Fibroblast of the aortic adventitia (primary cell): ENCODE measurements at regions not wholly inside any gene's neighbourhood (a gene's known extent, or its start where the extent isn't known, plus 50 kb on each side); places are given as distances from the start of the nearest gene placed in this dataset.
A peak's percentile ranks its signal among the peaks of the same experiment; 100 is the strongest.

Experiments
- DNase-seq: peaks from one replicate; pipeline ENCODE4 v3.0.0-alpha.2; 2010; ENCODE audit warnings: low read depth
- H3K4me3 ChIP-seq: 2 replicates; pipeline ENCODE4 v1.5.1; 2011; ENCODE audit warnings: low read depth, mild to moderate bottlenecking, control low read depth, low read length, moderate library complexity
- TF ChIP-seq, protein P1 (sequence below): IDR thresholded peaks from 2 replicates; pipeline ENCODE4 v1.5.1; 2011; ENCODE audit warnings: mild to moderate bottlenecking, low read length, control low read depth, inconsistent platforms; ENCODE audit not compliant: insufficient read depth

DNA sequence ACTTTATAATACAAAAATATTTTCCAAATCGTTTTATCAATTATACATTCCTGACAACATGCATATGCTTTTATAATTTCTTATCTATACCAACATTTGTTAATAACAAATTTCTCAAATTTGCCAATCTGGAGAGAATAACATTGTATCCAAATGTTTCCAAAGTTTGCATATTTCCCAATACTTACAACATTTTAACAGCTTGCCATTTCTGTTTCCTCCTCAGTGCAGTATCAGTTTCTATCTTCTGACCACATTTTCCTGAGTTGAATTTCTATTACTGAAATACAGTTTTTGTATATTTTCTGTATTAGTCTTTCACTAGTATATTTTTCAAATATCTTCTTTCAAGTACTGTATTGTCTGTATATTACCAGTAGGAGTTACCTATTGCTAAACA is 1594.3 kb downstream of the PLA2G4A start:
- DNase-seq: no peak
- no peak overlapping the region for H3K4me3 ChIP-seq
- TF ChIP-seq, protein P1, sequence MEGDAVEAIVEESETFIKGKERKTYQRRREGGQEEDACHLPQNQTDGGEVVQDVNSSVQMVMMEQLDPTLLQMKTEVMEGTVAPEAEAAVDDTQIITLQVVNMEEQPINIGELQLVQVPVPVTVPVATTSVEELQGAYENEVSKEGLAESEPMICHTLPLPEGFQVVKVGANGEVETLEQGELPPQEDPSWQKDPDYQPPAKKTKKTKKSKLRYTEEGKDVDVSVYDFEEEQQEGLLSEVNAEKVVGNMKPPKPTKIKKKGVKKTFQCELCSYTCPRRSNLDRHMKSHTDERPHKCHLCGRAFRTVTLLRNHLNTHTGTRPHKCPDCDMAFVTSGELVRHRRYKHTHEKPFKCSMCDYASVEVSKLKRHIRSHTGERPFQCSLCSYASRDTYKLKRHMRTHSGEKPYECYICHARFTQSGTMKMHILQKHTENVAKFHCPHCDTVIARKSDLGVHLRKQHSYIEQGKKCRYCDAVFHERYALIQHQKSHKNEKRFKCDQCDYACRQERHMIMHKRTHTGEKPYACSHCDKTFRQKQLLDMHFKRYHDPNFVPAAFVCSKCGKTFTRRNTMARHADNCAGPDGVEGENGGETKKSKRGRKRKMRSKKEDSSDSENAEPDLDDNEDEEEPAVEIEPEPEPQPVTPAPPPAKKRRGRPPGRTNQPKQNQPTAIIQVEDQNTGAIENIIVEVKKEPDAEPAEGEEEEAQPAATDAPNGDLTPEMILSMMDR: no peak

DNA sequence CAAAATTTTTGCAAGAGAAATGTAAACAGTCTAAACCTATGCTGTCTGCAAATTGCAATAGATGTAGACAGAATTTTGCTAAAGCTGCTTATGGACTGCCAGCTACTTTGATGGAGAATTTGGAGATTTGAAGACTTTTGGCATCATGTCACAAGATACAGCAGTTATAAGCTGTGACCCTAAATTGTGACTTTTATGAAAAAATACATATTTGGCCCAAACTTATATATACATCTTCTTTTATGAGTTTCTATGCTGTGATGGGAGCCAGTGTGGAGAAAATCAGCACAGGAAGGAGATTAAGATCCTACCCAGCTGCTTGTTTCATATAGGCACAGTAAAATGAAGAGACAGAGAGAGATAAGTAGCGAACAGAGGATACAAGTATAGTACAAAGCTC is 1595.4 kb downstream of the PLA2G4A start:
- no peak overlapping the region for H3K4me3 ChIP-seq
- TF ChIP-seq, protein P1: no peak
- DNase-seq: no peak

DNA sequence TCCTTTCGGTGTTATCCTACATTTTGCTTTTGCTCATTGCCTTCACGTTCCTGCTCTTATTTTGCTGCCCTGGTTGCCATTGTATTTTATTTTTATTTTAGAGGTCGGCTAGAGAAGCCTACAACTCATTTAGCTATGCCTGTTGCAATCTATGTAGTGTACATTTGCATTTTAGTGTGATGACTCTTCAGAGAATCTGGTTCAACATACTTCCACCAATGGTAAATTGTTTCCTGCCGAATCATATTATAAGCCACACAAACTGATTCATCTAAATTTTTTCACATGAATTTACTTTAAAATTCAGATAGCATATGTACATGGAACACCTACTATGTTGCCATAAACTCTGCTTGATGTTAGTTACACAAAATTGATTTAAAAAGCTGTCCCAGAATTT is 1596.9 kb downstream of the PLA2G4A start:
- no peak overlapping the region for H3K4me3 ChIP-seq
- TF ChIP-seq, protein P1: no peak
- DNase-seq: peak; percentile 2

DNA sequence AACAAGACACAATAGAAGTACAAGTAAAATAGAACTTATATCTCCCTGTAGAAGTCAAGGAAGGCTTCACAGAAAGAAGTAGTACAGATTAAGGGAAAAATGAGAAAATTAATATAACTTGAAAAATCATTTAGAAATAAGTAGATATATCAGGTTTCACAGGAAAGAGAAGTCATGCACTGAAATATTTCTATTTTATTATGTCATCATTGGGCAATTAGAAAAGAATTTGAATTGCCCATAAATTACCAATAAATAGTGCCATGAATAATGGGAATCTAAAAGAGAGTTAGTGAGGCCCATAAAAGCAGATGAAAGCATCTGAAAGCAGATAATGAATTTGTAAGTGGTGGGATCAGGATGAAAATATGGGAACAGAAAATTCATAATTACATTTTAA is 1597.8 kb downstream of the PLA2G4A start:
- no peak overlapping the region for H3K4me3 ChIP-seq
- DNase-seq: no peak
- TF ChIP-seq, protein P1: no peak

DNA sequence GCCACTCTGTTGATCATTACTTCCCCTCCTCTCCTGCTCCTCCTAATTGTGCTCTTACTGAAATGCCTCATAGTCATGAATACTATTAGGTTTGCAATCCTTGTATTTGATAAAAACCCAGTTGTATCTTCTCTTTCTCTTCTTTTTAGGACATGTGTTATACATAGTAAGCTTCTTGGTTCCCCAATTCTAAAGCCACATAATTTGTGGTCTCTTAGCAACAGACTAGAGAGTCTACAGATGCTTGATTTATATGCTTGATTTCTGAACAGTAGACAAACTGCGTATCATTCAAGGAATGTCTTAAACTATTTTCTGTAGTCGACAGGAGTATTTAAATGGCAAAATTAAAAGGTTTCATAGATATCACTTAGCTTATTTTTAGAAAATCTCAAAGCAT is 1598.9 kb downstream of the PLA2G4A start:
- no peak for DNase-seq
- H3K4me3 ChIP-seq: no peak overlapping the region
- TF ChIP-seq, protein P1: no peak

DNA sequence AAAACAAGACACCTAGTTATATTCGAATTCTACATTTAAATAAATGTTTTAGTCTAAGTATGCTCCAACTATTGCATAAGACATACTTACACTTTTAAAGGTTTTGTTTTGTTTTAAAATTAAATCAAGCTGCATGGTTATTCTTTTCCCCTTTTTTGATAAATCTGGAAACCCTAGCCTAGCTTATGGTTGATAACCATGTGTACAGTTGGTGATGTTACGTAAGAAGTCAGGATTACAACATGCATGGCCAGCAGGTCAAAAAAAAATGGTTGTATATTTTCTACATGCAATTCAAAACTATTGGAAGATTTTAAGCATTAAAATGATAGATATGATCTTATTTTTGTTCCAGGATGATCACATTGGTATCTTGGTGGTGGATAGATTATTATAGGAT is 1600.6 kb downstream of the PLA2G4A start:
- DNase-seq: peak; percentile 2
- H3K4me3 ChIP-seq: no peak overlapping the region
- TF ChIP-seq, protein P1: no peak

DNA sequence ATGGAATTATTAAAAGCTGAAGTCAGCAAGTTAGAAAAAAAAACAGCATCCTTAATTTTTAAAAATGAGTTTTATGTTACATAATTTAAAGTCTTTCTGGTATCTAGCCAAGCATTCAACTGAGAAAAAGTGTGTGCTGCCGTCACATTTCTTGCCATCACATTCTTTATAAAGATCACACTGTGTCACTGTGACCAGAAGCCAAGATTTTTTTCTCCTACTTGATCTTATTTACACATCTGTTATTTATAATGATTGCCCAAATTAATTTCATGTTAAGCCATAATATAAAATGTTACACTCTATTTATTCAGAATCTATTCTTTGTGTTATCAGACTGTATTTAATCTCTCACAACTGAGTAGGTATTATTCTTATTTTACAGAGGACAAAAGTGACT is 1603.7 kb downstream of the PLA2G4A start:
- no peak overlapping the region for H3K4me3 ChIP-seq
- DNase-seq: no peak
- TF ChIP-seq, protein P1: no peak
